Endothelial cell of umbilical vein (primary cell): ENCODE measurements at regions not wholly inside any gene's neighbourhood (a gene's known extent, or its start where the extent isn't known, plus 50 kb on each side); places are given as distances from the start of the nearest gene placed in this dataset.

Source experiments
- BruUV-seq: library from RNA; stranded (reverse); fragments of 400-500 nt; replicated peaks from 2 replicates; lab custom pipeline; 2021; lab: Mats Ljungman, UMichigan
- CTCF ChIA-PET: fragments of 300-600, 350-600 bp; sonication (Branson Sonifier 250); formaldehyde crosslinking; loops from one replicate; lab custom pipeline; 2021; ENCODE audit warnings: antibody characterized with exemption, inconsistent platforms; lab: Charles Lee
- POLR2A ChIA-PET: fragments of 300-600, 350-600 bp; sonication (Branson Sonifier 250); formaldehyde crosslinking; loops from one replicate; lab custom pipeline; 2021; ENCODE audit warnings: antibody characterized with exemption, inconsistent platforms; lab: Charles Lee
- DNase-seq: peaks from one replicate; pipeline ENCODE4 v3.0.0-alpha.2; 2011; ENCODE audit warnings: low read depth, low spot score
- FAIRE-seq: peaks from 2 replicates; lab custom pipeline; 2011; peaks lifted over from hg19 to GRCh38; lab: Jason Lieb, UNC
- H2AFZ ChIP-seq: 2 replicates; pipeline ENCODE4 v1.6.0; 2012; ENCODE audit warnings: low read depth, low read length, control low read depth, inconsistent platforms
- H3K27ac ChIP-seq: 2 replicates; pipeline ENCODE4 v1.5.1; 2011; ENCODE audit warnings: low read depth, mild to moderate bottlenecking, control low read depth, low read length, moderate library complexity; ENCODE audit not compliant: insufficient read depth
- H3K27me3 ChIP-seq, 2 experiments: 2 replicates each; pipeline versions ENCODE4 v1.6.0 to v1.6.1; 2011; ENCODE audit warnings: low read length in 2 of 2, mixed read lengths in 1 of 2; ENCODE audit not compliant: control insufficient read depth in 2 of 2, insufficient read depth in 2 of 2
- H3K36me3 ChIP-seq, 2 experiments: 2 replicates in 1 of 2; 3 replicates in 1 of 2; pipeline ENCODE4 v1.5.1; 2011; ENCODE audit warnings: low read length in 2 of 2, mild to moderate bottlenecking in 1 of 2, moderate library complexity in 1 of 2; ENCODE audit not compliant: control insufficient read depth in 2 of 2, insufficient read depth in 2 of 2; ENCODE audit errors: extremely low read depth in 1 of 2
- H3K4me1 ChIP-seq: 3 replicates; pipeline ENCODE4 v1.5.1; 2011; ENCODE audit warnings: mild to moderate bottlenecking, low read length; ENCODE audit not compliant: control insufficient read depth, insufficient read depth; ENCODE audit errors: extremely low read depth
- H3K4me2 ChIP-seq: 2 replicates; pipeline ENCODE4 v1.6.1; 2011; ENCODE audit warnings: low read length, control low read depth, mixed read lengths; ENCODE audit not compliant: insufficient read depth
- H3K4me3 ChIP-seq, 3 experiments: fragments of 200-600 bp in 1 of 3; sonication (generic), shearing (Covaris generic) in 1 of 3; replicated peaks in 1 of 3; 2 replicates each; pipeline ENCODE4 v1.5.1; 2011 to 2016; ENCODE audit warnings: control low read depth in 3 of 3, low read length in 3 of 3, mild to moderate bottlenecking in 2 of 3, inconsistent platforms in 1 of 3, low read depth in 1 of 3, moderate library complexity in 1 of 3; ENCODE audit not compliant: insufficient read depth in 1 of 3
- H3K79me2 ChIP-seq: 2 replicates; pipeline ENCODE4 v1.6.0; 2012; ENCODE audit warnings: low read length, inconsistent platforms; ENCODE audit not compliant: control insufficient read depth, insufficient read depth
- H3K9ac ChIP-seq: replicated peaks from 2 replicates; pipeline ENCODE3; 2011; ENCODE audit warnings: low read length, control low read depth; ENCODE audit not compliant: insufficient read depth; ENCODE audit errors: extremely low read depth
- H3K9me1 ChIP-seq: replicated peaks from 3 replicates; pipeline ENCODE4 v1.6.0; 2011; ENCODE audit warnings: mild to moderate bottlenecking, low read length; ENCODE audit not compliant: control insufficient read depth, insufficient read depth; ENCODE audit errors: extremely low read depth
- H3K9me3 ChIP-seq: replicated peaks from 2 replicates; pipeline ENCODE4 v1.5.1; 2012; ENCODE audit warnings: low read length, inconsistent platforms; ENCODE audit not compliant: control insufficient read depth, insufficient read depth
- H4K20me1 ChIP-seq: replicated peaks from 2 replicates; pipeline ENCODE3; 2011; ENCODE audit warnings: mild to moderate bottlenecking, low read length; ENCODE audit not compliant: control insufficient read depth, insufficient read depth; ENCODE audit errors: extremely low read depth
- CTCF ChIP-seq, 2 donors: IDR thresholded peaks; 1 replicate in 1 of 2; 2 replicates in 1 of 2; pipeline ENCODE4 v1.5.1; 2011; ENCODE audit warnings: low read length in 2 of 2, mild to moderate bottlenecking in 2 of 2, moderate library complexity in 2 of 2, control low read depth in 1 of 2, inconsistent platforms in 1 of 2, low read depth in 1 of 2; ENCODE audit not compliant: insufficient read depth in 1 of 2; ENCODE audit errors: extremely low read depth in 1 of 2
- EZH2 ChIP-seq: IDR thresholded peaks from 2 replicates; pipeline ENCODE4 v1.6.1; 2012; ENCODE audit warnings: borderline replicate concordance, low read depth, mild to moderate bottlenecking, moderate library complexity, low read length, inconsistent platforms; ENCODE audit not compliant: severe bottlenecking
- FOS ChIP-seq: IDR thresholded peaks from 2 replicates; pipeline ENCODE4 v1.6.1; 2011; ENCODE audit warnings: mild to moderate bottlenecking, low read length, moderate library complexity, borderline replicate concordance; ENCODE audit not compliant: insufficient read depth
- GATA2 ChIP-seq: IDR thresholded peaks from 2 replicates; pipeline ENCODE4 v1.7.0; 2011; ENCODE audit warnings: low read depth, mild to moderate bottlenecking, moderate library complexity, mixed read lengths, low read length; ENCODE audit not compliant: insufficient read length, insufficient read depth
- JUN ChIP-seq: IDR thresholded peaks from 2 replicates; pipeline ENCODE4 v1.6.1; 2011; ENCODE audit warnings: borderline replicate concordance, low read depth; ENCODE audit not compliant: insufficient read length, insufficient read depth
- MAX ChIP-seq: IDR thresholded peaks from 2 replicates; pipeline ENCODE4 v1.6.1; 2011; ENCODE audit not compliant: insufficient read depth, insufficient read length
- MYC ChIP-seq: IDR thresholded peaks from one replicate; pipeline ENCODE4 v1.6.1; 2011; ENCODE audit warnings: mild to moderate bottlenecking, low read depth, low read length
- POLR2A ChIP-seq: IDR thresholded peaks from 2 replicates; pipeline ENCODE4 v1.6.1; 2012; ENCODE audit warnings: low read depth, mild to moderate bottlenecking, control low read depth, low read length
- POLR2AphosphoS5 ChIP-seq: IDR thresholded peaks from 2 replicates; pipeline ENCODE4 v1.6.1; 2012; ENCODE audit warnings: low read depth, mild to moderate bottlenecking, control low read depth, low read length, moderate library complexity; ENCODE audit not compliant: insufficient read depth
- dilution Hi-C: fragments of 300-500 bp; cut with MboI; formaldehyde crosslinking; loops from one replicate; pipeline ENCODE4 v1.15.0; 2019; ENCODE audit warnings: low sequenced_read_pairs; ENCODE audit not compliant: extremely low pct_ligation_motif_present
- intact Hi-C: fragments of 100-400 bp; cut with micrococcal nuclease; formaldehyde crosslinking; loops from one replicate; pipeline ENCODE4 v1.10.0; 2022

GRCh38 chr4:180683186-180683585, 1560.0 kb upstream of the TENM3 start:
- Histone ChIP-seq H3K9ac (no peak overlapping the region), H3K4me2 (no peak overlapping the region), H3K4me3 (no peak overlapping the region), H2AFZ (no peak overlapping the region), H3K27me3 (no peaks in the 10 kb centered on the region), H3K27ac (no peak overlapping the region), H4K20me1 (no peaks in the 10 kb centered on the region), H3K79me2 (no peaks in the 10 kb centered on the region), H3K36me3 (no peaks in the 10 kb centered on the region), H3K9me1 (no peaks in the 10 kb centered on the region), H3K4me1 (no peaks in the 10 kb centered on the region), H3K9me3 (no peaks in the 10 kb centered on the region)
- FAIRE-seq (no peak), DNase-seq (no peak)
- TF ChIP-seq MYC (no peak), FOS (no peak), POLR2A (no peak), MAX (no peak), EZH2 (no peak), POLR2AphosphoS5 (no peak), GATA2 (no peak), JUN (no peak), CTCF (IDR thresholded peaks at IDR 0.05; ENCODE audit: extremely low read depth in 1 of 2, insufficient read depth in 1 of 2, low read depth in 1 of 2, low read length in 2 of 2) (no peak)
- CTCF ChIA-PET = no interaction called here
- POLR2A ChIA-PET = no interaction called here
- dilution Hi-C loops = no loop called here
- intact Hi-C loops = no loop called here
- no TSS peak for BruUV-seq
